HG03196 (cell line): ENCODE measurements at regions not wholly inside any gene's neighbourhood (a gene's known extent, or its start where the extent isn't known, plus 50 kb on each side); places are given as distances from the start of the nearest gene placed in this dataset.

Experiments
- ATAC-seq: cut with Tn5 transposase; IDR thresholded peaks from one replicate; pipeline ENCODE4 v1.9.1; 2021; ENCODE audit not compliant: unreplicated experiment

DNA sequence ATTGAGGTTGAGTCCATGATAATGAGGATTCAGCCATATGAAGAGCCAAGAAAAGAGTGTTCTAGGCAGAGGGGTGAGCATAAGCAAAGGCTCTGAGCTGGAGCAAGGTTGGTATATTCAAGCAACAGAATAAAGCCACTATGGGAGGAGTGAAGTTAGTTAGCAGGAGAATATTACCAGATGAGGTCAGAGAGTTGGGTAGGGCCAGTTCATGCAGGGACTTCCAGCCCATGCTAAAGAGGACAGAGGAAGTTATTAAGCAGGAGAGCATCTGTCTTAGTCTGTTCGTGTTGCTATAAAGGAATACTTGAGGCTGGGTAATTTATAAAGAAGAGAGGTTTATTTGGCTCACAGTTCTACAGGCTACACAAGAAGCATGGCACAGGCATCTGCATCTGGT lies 57.1 kb upstream of the ATG10 start:
- no peak for ATAC-seq

DNA sequence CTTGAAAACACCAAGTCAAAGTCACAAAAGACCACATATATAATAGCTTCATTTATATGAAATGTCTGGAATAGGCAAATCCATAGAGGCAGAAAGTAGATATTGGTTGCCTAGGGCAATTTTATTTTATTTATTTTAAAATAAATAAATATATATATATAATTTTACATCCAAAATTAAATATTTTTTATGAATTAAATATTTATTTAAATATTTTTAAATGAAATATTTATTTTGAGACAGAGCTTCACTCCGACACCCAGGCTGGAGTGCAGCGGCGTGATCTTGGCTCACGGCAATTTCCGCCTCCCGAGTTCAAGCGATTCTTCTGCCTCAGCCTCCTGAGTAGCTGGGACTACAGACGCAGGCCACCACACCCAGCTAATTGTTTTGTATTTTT lies 58.9 kb upstream of the ATG10 start:
- ATAC-seq: no peak

GRCh38 chr5:81909677-81910076 lies 62.1 kb upstream of the ATG10 start:
- no peak for ATAC-seq

- ATAC-seq: no peak
These were observed 63.1 kb upstream of the ATG10 start for GRCh38 chr5:81908771-81909170.

GRCh38 chr5:81908044-81908443 lies 63.8 kb upstream of the ATG10 start:
- ATAC-seq: no peak

GRCh38 chr5:81907012-81907635 lies 64.7 kb upstream of the ATG10 start:
- no peak for ATAC-seq

- ATAC-seq: no peak
These were observed 65.7 kb upstream of the ATG10 start for GRCh38 chr5:81906086-81906485.

GRCh38 chr5:81904861-81905260 lies 67.0 kb upstream of the ATG10 start:
- ATAC-seq: no peak

DNA sequence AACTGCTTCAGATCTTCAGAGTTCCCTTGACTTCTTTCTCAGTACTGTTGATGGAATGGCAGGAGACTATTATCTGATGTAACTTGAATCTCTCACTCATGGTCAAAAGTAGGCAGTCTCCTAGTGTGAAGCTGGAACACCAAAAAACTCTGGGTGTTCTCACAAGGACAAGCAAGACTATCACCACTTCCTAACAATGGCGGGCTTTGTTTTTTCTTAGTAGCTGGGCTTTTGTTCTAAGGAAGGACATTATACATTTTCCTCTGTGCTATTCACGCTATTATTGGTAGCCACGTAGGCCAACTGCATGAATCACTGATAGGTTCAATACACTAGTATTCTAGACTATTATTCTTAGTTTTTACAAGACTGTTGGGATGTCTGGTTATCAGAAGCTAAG lies 67.7 kb upstream of the ATG10 start:
- no peak for ATAC-seq

GRCh38 chr5:81901586-81901985 lies 70.2 kb upstream of the ATG10 start:
- no peak for ATAC-seq

GRCh38 chr5:81899123-81899522 lies 72.7 kb upstream of the ATG10 start:
- ATAC-seq: no peak

GRCh38 chr5:81898403-81898802 lies 73.4 kb upstream of the ATG10 start:
- ATAC-seq: no peak

DNA sequence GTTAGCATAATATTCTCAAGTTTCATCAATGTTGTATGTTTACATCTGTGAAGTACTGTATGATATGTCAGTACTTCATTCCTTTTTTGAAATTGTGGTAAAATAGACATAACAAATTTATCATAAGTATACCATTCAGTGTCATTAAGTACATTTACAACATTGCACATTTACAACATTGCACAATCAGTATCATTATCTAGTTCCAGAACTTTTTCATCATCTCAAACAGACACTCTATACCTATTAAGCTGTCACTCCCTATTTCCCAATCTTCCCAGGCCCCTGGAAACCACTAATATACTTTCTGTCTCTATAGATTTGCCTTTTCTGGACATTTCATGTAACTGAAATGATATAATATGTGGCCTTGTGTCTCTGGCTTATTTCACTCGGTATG lies 75.1 kb upstream of the ATG10 start:
- ATAC-seq: no peak

DNA sequence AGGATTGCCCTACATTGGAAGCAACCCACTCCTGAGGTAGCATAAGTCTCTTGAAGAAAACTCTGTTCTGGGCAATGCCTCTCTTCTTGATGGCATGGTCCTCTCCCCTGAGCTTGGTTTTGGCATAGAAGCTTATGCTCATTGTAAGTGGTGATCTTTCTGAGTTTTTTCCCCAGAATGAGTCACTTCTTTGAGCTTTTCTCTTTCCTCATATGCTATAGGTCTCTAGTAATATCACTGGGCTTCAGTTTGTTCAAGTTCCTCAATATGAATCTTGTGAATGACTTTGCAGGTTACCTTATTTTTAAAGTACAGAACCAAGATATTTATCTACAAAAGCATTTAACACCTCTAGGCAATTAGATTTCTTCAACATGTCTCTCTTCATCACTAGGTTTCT lies 76.5 kb upstream of the ATG10 start:
- no peak for ATAC-seq

GRCh38 chr5:81893961-81894360 lies 77.9 kb upstream of the ATG10 start:
- ATAC-seq: no peak

- no peak for ATAC-seq
These were observed 87.0 kb upstream of the ATG10 start for GRCh38 chr5:81884871-81885270.

GRCh38 chr5:81883371-81883770 lies 88.5 kb upstream of the ATG10 start:
- ATAC-seq: no peak

GRCh38 chr5:81881595-81881994 lies 90.2 kb upstream of the ATG10 start:
- ATAC-seq: no peak

- ATAC-seq: no peak
These were observed 91.9 kb upstream of the ATG10 start for GRCh38 chr5:81879936-81880335.

GRCh38 chr5:81878333-81878732 lies 93.5 kb upstream of the ATG10 start:
- no peak for ATAC-seq

DNA sequence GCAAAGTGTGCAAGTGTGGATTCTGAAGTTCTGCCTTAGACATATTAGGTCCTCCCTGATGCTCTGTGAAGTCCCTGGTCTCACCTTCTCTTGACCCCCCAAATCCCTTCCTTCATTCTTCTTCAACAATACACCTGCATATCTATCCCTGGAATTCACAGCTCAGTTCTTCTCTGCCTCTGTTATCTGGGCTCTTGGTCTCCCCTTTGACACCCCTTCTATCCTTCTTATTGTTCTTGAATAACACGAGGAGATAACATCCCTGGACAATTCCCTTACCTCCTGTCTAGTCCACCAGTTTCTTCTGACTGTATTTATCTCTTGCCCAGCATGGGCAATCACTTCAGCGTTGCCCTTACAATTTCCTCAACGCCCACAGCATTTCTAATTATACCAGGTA lies 104.8 kb upstream of the ATG10 start:
- no peak for ATAC-seq

DNA sequence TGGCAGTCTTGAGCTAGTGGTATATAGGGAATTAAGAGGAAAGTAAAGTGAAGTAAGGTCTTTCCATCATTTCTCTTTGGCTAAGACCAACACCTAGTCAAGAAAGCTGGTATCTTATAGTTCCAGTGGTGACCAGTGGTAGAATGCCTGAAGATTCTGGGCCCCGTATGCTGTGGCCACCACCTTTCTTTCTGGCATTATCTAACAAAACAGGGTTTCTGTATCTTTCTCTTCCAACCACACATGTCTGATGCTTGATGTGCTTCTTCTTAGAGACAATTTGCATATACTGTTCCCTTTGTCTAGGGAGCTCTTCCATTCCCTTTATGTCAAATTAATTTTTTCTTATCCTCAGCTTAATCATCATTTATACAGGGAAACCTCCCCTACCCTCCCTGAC lies 109.9 kb upstream of the SSBP2 start:
- no peak for ATAC-seq

GRCh38 chr5:81859624-81860023 lies 108.7 kb upstream of the SSBP2 start:
- ATAC-seq: no peak
